Inflammatory macrophage (primary cell): ENCODE measurements at regions not wholly inside any gene's neighbourhood (a gene's known extent, or its start where the extent isn't known, plus 50 kb on each side); places are given as distances from the start of the nearest gene placed in this dataset.
A peak's percentile ranks its signal among the peaks of the same experiment; 100 is the strongest.
"Not testable (repeated sequence)": the region's sequence is repeated elsewhere in the genome, so short reads cannot be mapped to it uniquely, and the experiment has no call there.

Source experiments
- DNase-seq, 2 donors: peaks; one replicate each; pipeline ENCODE4 v3.0.0-alpha.2; 2020 to 2022

- not testable (repeated sequence) for DNase-seq
These were observed 75.6 kb downstream of the MRPL39 start for GRCh38 chr21:25531538-25532250.

DNA sequence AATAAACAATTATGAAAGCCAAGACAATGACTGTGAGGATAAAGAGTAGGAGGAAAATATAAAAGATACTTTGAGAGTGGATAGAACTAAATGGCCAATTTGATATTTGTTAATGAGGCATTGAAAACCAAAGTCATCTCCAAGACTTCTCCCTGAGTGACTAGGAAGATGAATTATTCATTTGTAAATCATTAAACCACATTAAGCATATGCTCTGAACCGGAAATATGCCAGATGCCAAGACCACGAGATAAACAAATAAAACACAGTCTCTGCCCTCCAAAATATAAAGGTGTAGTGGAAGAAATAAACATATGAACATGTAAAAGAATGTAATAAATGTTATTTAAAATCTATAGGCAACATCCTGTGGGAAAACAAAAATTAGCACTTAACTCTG, 78.8 kb downstream of the MRPL39 start:
- DNase-seq = no peak

- DNase-seq = no peak
These were observed 88.8 kb downstream of the MRPL39 start for GRCh38 chr21:25518491-25518911.

DNA sequence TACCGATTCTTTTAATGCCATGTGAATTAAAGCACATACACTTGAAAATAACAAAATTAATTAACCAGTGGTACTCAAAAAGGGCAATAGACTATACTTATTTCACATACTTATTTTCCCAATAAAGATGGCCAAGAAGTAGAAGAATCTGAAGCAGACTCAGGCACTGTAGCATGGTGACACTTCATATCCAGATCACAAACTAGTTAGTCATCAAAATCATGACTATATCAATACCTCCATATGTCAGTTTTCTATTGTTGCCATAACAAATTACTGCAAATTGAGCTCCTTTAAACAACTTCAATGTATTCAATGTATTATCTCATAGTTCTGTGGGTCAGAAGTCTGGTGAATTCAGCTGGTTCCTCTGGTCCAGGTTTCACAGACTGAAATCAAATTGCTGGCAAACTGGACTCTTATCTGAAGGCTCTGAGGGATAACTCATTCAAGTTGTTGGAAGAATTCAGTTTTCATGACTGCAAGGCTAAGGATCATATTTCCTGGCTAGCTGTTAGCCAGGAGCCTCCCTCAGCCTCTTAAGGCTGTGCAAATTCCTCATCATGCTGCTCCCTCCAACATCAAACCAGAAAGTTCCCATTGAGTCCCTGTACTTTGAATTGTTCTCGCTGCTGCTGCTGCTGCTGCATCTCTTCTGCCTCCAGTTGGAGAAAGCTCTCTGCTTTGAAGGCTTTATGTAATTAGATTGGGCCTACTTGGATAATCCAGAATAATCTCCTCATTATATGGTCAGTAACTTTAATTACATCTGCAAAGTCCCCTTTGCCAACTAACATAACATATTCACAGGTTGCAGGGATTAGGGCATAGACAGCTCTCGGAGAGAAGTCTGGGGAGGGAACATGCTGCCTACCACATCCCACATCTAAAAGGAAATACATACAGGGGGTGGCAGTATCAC, 91.5 kb downstream of the MRPL39 start:
- DNase-seq = no peak

- DNase-seq = no peak
These were observed 93.5 kb downstream of the MRPL39 start for GRCh38 chr21:25513810-25514209.

- DNase-seq = peak; percentile 25 to 26
These were observed 94.9 kb downstream of the MRPL39 start for GRCh38 chr21:25512095-25513081.

GRCh38 chr21:25509862-25510261, 97.4 kb downstream of the MRPL39 start:
- DNase-seq = no peak

- no peak for DNase-seq
These were observed 98.9 kb downstream of the MRPL39 start for GRCh38 chr21:25508364-25508763.

DNA sequence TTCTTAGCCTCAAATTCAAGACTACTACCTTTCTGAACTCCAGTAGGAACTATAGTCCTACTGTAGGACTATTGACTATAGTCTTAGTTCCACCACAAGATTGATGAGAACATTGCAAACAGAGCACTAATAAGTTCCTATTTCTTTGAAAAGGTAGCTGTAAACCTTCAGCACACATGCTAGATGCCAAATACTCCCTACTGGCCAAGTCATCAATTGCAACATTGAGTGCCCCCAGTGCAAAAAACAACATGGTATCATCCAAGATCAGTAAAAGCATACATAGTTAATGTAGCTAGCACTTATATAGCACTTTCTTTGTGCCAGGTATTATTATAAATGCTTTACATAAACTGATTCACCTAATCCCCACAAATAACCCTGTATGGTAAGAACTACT, 99.8 kb downstream of the MRPL39 start:
- DNase-seq = no peak

DNA sequence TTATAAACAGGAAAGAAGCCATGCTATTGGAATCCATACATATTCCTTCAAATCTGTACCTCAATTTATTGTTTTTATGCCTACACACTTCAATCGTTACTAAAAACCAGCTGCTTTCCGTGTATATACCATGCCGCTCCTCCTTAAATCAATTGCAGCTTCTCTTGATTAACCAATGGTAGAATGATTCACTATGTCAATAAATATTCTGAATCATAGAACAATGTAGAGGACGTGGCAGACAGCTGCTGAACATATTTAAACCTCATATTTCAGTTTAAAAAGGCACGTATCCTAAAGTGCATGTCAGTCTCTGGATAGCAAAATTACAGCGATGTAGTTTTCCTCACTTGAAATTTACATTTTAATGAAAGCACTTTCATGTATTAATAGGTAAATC, 100.4 kb downstream of the MRPL39 start:
- DNase-seq = no peak

DNA sequence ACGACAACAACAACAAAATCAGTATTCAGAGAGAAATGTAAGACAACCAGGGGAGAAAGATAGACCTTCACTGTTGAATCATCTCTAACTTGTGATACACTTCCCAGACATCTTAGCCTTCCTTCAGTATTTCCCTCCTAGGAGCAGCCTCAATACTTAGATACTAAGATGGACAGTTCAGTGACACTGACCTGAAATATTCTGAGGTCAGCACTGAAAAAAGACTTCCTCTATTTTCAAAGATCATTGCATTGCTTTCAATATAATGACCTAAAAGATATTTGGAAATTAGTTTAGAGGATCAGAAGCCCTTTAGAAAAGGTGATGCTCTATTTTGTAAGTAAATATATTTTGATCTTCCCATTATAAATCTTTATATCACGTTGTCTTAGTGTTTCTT, 101.0 kb downstream of the MRPL39 start:
- peak in 1 of 2 donors; percentile 33 for DNase-seq

DNA sequence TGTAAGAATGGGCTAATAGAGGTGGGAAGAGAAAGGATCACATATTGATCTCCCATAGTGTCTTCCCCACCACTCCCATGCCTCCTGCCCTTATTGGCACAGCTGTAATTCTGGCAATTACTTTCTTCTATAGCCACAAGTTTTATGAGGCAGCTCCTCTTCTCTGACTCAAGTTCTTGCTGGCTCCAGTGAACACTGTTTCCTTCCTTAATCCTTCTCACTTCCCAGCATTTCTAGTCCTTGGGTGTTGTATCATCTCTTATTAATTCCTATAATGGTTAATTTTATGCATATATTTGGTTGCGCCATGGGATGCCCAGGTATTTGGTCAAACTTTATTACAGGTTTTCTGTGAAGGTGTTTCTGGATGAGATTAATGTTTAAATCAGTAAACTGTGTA, 103.3 kb downstream of the MRPL39 start:
- no peak for DNase-seq

- peak; percentile 90 to 96 for DNase-seq
These were observed 105.2 kb downstream of the MRPL39 start for GRCh38 chr21:25501996-25502665.

DNA sequence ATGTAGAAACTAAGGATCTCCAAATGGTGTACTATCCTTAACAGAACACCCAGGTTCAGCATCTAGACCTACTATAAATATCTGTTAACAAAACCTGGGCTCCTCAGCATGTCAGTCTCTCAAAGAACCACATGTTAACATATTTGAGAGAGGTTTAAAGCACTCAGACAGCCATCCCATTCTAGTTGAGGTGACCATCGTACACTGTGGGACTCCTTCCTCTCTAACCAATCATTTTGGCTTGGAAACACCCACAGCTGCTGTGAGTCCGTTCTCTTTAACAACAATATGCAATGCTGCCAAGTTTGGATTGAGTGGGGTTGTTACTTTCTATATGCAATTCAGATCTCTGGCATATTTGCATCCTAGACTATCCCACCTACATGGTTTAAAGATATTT, 105.8 kb downstream of the MRPL39 start:
- no peak for DNase-seq

DNA sequence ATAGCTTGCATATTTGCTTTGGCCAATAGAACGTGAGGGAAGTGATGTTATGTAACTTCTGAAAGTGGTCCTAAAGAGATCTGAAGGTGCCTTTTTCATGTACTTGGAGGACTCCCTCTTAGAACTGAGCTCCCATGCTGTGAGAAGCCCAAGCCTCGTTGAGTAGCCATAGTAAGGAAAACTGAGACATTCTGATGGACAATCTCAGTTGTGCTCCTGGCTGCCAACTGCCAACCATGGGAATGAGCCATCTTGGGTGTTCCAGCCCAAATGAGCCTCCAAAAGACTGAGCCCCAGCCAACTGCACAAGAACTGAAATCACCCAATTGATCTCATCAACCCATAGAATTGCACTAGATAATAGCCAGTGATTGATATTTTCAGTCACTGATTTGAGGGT, 106.7 kb downstream of the MRPL39 start:
- no peak for DNase-seq

GRCh38 chr21:25496825-25497482, 110.3 kb downstream of the MRPL39 start:
- DNase-seq = no peak

GRCh38 chr21:25494804-25495203, 112.5 kb downstream of the MRPL39 start:
- no peak for DNase-seq

- no peak for DNase-seq
These were observed 113.6 kb downstream of the MRPL39 start for GRCh38 chr21:25493722-25494121.

- no peak for DNase-seq
These were observed 116.0 kb downstream of the MRPL39 start for GRCh38 chr21:25491267-25491666.

DNA sequence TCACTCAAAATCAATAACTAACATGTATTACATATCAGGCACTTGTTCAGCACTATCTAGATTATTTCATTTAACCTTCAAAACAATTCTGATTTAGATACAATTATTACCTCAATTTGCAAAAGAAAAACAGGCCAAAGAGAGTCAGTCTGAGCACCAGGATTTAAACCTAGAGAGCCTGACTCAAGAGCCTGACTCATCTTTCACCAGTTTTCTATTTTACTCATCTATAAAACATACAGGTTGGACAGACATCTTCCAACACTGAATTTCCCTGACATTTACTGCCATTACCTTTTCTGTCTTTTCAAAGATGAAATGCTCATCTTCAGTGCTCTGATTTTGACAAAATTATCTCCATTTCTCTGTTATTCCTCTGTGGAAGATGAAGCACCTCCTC, 116.5 kb downstream of the MRPL39 start:
- DNase-seq = no peak

- no peak for DNase-seq
These were observed 117.6 kb downstream of the MRPL39 start for GRCh38 chr21:25489673-25490072.
